Left renal pelvis (tissue), 4 donors: ENCODE measurements at regions not wholly inside any gene's neighbourhood (a gene's known extent, or its start where the extent isn't known, plus 50 kb on each side); places are given as distances from the start of the nearest gene placed in this dataset.
"Not testable (repeated sequence)": the region's sequence is repeated elsewhere in the genome, so short reads cannot be mapped to it uniquely, and the experiment has no call there.

Experiments
- DNase-seq, 4 donors: peaks; one replicate each; pipeline ENCODE4 v3.0.0-alpha.2; 2013; ENCODE audit warnings: low read depth in 4 of 4, low spot score in 3 of 4

- DNase-seq: no peak
These were observed 187.1 kb upstream of the RPS23 start for GRCh38 chr5:82465235-82465634.

DNA sequence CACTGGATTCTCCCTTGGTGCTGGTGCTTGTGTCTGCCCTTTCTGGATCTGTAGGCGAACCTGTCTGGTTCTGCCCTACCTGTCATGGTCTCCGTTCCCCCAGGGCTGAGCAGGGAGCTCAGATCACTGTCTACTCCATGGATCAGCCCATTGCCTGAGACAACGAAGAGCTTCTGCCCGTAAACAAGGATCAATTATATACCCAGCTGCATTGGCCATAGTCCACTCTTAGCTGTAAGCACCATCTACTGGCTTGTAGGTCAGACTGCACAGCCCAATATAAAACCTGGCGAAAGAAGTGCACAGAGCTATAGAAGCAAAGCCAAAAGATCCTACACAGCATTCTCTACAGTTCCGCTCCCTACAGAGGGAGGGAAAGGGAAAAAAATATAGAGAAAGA is 181.5 kb upstream of the RPS23 start:
- no peak for DNase-seq

DNA sequence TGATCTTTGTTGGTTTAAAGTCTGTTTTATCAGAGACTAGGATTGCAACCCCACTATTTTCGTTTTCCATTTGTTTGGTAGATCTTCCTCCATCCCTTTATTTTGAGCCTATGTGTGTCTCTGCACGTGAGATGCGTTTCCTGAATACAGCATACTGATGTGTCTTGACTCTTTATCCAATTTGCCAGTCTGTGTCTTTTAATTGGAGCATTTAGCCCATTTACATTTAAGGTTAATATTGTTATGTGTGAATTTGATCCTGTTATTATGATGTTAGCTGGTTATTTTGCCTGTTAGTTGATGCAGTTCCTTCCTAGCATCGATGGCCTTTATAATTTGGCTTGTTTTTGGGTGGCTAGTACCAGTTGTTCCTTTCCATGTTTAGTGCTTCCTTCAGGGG is 177.2 kb upstream of the RPS23 start:
- not testable (repeated sequence) for DNase-seq

- no peak for DNase-seq
These were observed 170.2 kb upstream of the RPS23 start for GRCh38 chr5:82448374-82448773.

- no peak for DNase-seq
These were observed 169.8 kb upstream of the RPS23 start for GRCh38 chr5:82447913-82448312.

GRCh38 chr5:82446809-82447208 is 168.7 kb upstream of the RPS23 start:
- DNase-seq: no peak

DNA sequence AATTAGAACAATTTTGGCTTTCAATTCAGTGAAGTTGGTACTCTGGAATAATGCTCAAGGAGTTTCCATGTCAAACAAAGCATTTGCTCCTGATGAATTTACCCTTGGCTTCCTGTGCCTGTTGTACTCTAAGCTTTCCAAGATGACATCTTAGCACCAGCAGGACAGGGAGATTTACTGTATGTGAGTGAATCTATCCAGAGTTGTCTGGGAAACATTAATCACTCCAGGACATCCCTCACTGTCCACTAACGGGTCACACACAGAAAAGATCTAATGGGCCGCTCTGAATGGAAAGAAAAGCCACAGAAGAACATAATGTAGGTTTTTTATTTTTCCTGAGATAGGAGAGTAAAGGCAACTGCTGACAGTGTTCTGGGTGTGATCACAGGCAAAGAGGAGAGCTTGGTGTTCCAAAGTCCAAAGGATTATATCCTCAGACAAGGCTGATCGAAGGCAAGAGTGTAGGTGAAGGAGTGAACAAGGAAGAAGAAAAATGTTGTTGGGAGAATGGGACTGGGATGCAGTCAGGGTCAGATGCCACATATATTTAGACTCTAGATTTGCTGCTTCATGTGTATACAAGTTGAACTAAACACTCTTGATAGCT is 167.7 kb upstream of the RPS23 start:
- DNase-seq: peak in 2 of 4 donors; percentile 26 to 47

- DNase-seq: no peak
These were observed 161.7 kb upstream of the RPS23 start for GRCh38 chr5:82439750-82440445.

DNA sequence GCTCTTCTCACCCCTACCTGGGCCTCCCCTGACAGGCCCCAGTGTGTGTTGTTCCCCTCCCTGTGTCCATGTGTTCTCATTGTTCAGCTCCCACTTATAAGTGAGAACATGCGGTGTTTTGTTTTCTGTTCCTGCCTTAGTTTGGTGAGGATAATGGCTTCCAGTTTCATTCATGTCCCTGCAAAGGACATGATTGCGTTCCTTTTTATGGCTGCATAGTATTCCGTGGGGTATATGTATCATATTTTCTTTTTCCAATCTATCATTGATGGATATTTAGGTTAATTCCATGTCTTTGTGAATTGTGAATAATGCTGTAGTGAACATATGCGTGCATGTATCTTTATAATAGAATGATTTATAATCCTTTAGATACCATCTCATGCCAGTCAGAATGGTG is 159.4 kb upstream of the RPS23 start:
- DNase-seq: not testable (repeated sequence)

GRCh38 chr5:82436291-82436690 is 158.1 kb upstream of the RPS23 start:
- no peak for DNase-seq

DNA sequence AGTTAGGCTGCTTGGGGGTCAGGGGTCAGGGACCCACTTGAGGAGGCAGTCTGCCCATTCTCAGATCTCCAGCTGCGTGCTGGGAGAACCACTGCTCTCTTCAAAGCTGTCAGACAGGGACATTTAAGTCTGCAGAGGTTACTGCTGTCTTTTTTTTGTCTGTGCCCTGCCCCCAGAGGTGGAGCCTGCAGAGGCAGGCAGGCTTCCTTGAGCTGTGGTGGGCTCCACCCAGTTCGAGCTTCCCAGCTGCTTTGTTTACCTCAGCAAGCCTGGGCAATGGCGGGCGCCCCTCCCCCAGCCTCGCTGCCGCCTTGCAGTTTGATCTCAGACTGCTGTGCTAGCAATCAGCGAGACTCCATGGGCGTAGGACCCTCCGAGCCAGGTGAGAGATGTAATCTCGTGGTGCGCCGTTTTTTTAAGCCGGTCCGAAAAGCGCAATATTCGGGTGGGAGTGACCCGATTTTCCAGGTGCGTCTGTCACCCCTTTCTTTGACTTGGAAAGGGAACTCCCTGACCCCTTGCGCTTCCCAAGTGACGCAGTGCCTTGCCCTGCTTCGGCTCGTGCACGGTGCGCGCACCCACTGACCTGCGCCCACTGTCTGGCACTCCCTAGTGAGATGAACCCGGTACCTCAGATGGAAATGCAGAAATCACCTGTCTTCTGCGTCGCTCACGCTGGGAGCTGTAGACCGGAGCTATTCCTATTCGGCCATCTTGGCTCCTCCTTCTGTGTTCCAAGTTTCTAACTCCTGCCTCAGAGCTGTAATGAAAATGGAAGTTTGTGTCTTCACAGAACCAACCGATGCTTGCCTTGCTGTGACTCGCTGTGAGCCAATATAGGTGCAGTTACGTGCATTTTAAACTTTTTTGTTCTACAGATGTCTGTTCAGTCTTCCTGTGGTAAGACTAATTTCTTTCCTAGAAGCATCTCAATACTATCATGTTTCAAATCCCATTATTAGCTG is 156.8 kb upstream of the RPS23 start:
- not testable (repeated sequence) for DNase-seq

DNA sequence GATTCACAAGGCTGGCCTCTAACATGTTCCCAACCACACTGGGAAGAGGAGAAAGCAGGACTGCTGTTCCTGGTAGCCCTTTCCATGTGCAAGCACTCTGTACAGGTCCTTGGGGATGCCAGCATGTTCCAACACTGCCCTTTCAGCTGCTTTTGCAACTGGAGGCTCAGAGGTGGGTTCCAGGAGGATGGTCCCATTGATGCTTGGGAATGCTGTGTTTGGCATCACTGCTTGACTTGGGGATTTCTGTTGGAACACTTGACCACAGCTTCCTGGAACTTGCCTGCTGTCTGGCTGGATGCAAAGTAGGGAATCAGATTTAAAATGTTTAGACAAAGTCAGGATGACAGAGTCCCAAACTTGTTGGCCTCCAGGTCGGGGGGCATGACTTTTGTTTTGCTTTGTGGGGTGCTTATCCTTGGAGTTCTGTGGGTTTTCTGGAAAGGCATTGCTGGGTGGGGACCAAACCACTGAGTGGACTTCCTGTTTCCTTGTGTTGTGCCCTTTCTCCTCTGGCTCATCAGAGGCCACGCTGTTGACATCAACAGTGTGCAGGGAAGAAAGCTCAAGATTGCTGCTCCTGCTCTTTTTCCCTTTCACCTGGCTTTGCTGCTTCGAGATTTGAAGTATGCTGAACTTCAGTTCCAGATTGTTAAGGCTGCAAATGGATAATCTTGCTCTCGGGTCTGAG is 148.5 kb upstream of the RPS23 start:
- DNase-seq: no peak

GRCh38 chr5:82425591-82425990 is 147.4 kb upstream of the RPS23 start:
- no peak for DNase-seq

GRCh38 chr5:82424211-82424610 is 146.1 kb upstream of the RPS23 start:
- DNase-seq: no peak

DNA sequence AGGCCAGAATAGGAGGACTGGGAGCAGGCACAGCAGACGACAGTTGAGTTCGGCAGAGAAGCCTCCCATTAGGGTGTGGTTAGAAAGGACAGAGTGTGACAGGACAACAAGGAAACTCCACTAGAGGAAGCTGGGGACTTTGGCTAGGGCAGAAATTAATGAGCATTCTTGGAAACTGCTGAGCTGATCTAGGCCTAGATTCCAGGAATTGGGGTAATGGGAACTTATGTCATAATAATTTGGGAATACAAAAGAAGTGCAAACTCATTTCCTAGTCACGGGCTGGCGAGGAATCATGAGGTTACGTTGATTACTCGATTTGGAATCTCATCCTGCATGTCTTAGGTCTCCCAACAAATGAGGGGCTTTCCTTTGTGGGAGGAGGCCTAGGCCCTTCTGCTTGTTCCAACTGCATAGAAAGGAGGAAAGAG is 144.6 kb upstream of the RPS23 start:
- DNase-seq: no peak

DNA sequence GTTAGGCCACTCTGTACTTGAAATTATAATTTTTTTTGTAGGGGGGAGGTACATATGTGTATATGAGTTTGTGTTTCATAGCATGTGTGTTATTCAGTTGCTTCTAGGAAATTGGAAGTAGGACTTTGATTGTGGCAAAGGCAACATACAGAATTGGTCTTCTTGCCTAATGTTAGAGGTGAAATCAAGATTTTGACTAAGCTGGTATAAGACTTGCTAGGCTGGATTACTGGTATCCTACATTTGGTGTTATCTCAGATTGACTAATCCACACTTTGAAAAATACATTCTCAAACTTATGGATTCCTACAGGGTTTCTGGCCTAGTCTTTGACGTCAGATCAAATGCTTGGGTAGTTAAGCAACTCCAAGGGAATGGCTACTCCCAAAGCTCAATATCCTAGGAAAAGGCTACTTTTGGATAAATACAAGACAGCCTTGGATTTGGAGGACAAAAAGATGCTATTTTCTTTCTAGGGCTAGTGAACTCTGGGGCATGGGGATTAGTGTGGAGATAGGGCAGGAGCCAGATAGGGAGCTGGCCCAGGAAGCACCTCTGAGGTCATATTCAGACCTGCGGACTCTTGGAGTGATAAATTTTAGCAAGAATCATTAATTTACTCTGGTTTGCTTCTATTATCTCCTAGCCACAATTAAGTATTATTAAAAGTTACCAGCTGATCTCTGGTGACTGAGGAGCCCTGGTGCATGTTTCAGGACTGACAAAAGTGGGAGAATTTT is 144.0 kb upstream of the RPS23 start:
- DNase-seq: no peak

DNA sequence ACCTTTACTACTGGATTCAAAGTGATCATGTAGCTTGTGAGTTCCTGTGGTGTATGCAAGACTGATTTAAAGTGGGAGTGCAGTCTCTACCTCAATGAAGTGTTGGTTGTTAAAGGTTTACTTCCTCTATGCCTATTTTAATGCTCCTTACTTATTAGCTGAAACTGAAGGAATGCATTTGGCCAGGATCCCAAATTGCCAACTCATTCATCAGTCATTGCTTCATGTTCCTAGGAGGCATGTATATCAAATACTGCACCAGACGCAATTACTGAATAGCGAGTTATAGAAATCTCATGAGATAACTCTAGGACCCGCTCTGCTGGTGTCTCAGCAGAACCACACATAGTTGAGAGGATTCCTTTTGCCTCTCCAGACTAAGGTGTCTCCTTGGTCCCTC is 143.0 kb upstream of the RPS23 start:
- no peak for DNase-seq

DNA sequence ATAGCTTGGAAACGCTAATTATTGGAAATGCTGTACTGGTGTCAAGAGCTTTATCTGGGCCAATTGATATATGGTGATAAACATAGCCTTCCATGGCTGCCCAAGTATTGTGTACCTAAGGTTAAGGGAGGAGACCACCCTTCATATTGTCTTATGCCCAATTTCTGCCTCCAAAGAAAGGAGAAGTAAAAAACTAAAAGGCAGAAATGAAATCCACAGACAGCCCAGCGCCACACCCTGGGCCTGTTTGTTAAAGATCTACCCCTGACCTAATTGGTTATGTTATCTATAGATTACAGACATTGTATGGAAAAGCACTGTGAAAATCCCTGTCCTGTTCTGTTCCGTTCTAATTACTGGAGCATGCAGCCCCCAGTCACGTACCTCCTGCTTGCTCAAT is 142.4 kb upstream of the RPS23 start:
- DNase-seq: not testable (repeated sequence)

GRCh38 chr5:82419559-82420332 is 141.6 kb upstream of the RPS23 start:
- no peak for DNase-seq

- DNase-seq: no peak
These were observed 140.4 kb upstream of the RPS23 start for GRCh38 chr5:82418608-82418950.
